ENCODE measurements at regions not wholly inside any gene's neighbourhood (a gene's known extent, or its start where the extent isn't known, plus 50 kb on each side); places are given as distances from the start of the nearest gene placed in this dataset.

DNA sequence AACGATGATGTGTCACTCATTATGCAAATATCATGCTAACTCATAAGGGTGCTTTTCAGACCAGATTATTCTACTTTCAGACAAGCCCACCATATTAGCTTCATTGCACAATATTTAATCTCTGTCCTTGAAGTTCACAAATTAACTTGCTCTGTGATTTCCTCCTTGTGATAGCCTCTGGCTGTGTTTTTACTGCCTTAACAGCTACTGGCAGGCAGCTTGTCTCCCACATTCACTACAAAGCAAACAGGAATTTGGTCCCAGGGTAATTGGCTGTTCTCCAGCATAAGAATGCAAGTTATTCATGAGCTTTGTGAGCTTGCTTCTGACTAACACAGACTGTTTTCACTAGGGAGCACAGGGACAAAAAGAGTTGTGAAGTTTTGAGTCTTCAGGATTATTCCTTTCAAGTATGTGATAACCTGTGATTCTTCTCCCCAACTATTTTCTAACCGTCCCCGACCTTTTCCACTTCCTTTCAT is 87.9 kb upstream of the HMCN1 start:
- DNase-seq (ENCODE audit: extremely low read depth in 1 of 2, low read depth in 1 of 2) = no peak

DNA sequence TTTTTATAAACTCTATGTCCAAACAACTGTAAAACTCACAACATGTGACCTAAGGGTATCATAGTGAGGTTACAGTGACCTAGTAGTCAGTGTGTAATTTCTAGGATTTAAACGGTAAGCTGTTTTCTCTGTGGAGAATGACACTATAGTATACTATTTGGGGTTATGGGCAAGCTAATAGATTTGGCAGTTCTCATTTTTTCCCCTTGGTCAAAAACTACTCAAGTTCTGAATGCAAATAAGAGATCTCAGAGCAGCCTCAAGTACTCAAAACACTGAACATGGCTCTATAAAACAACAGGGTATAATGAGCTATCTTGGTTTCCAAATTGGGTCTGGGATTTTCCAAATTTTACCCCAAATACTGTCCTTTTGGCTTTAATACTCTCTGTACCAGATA is 88.5 kb upstream of the HMCN1 start:
- no peak for DNase-seq (ENCODE audit: extremely low read depth in 1 of 2, low read depth in 1 of 2)

DNA sequence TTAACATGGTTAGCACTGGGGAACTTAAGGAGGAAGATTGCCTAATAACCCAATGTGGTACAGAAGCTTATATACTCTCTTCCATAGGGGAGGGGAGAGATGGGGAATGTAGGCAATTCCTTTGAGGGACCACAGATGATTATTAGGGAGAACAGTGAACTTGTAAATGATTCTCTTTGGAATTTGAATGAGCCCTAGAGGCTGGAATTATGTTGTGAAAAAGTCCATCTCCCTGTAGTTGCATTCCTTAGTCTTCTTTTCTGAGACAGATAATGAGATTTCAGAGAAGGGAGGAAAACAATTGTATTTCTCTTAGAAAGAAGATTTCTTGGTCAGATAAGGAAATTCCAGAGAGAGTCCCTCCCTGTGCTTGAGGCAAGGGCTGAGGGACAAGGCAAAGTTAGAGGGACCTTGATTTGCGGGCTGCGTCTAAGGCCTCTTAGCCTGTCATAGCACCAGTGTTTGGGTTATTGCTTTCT is 89.0 kb upstream of the HMCN1 start:
- DNase-seq (ENCODE audit: extremely low read depth in 1 of 2, low read depth in 1 of 2) = no peak

DNA sequence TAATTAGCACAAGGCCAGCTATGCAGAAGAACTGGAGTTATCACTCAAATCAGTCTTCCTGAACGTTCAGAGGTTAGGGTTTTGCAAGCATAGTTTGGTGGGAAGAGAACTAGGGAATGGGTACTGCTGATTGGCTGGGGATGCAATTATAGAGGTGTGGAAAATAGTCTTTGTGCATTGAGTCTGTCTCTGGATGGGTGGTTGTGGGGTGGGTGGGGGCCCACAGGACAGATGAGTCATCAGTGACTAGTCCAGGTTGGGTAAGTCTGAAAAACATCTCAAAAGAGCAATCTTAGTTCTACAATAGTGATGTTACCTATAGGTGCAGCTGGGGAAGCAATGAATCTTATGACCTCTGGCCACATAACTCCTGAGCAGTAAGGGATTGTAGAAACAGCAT is 89.7 kb upstream of the HMCN1 start:
- no peak for DNase-seq (ENCODE audit: extremely low read depth in 1 of 2, low read depth in 1 of 2)

DNA sequence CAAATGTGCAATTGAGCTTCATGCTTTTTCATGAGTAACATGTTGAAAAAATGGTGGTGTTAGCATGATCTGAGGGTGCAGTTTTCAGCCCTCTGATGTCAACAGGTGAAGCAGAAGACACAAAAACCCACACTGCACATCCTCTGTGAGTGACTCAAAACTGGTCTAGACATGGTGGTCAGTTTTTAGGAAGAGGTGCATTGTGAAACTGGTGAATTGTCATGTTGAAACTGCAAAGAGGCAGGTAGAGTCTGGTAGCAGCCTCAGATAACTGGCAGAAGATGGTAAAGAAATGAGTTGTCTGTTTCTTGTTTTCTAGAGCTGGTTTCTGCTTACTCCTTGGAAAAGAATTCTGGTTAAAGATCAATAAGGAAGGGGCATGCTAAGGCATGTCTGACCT is 97.3 kb upstream of the HMCN1 start:
- DNase-seq (ENCODE audit: extremely low read depth in 1 of 2, low read depth in 1 of 2) = peak; percentile 18 to 37

DNA sequence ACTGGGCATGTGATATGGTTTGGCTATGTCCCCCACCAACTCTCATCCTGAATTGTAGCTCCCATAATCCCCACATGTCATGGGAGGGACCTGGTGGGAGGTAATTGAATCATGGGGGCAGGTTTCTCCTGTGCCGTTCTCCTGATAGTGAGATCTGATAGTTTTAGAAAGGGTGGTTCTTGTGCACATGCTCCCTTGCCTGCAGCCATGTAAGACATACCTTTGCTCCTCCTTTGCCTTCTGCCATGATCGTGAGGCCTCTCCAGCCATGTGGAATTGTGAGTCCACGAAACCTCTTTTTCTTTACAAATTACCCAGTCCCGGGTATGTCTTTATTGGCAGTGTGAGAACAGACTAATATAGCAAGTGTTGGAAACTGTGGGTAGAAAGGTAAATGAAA is 99.5 kb upstream of the HMCN1 start:
- no peak for DNase-seq (ENCODE audit: extremely low read depth in 1 of 2, low read depth in 1 of 2)

DNA sequence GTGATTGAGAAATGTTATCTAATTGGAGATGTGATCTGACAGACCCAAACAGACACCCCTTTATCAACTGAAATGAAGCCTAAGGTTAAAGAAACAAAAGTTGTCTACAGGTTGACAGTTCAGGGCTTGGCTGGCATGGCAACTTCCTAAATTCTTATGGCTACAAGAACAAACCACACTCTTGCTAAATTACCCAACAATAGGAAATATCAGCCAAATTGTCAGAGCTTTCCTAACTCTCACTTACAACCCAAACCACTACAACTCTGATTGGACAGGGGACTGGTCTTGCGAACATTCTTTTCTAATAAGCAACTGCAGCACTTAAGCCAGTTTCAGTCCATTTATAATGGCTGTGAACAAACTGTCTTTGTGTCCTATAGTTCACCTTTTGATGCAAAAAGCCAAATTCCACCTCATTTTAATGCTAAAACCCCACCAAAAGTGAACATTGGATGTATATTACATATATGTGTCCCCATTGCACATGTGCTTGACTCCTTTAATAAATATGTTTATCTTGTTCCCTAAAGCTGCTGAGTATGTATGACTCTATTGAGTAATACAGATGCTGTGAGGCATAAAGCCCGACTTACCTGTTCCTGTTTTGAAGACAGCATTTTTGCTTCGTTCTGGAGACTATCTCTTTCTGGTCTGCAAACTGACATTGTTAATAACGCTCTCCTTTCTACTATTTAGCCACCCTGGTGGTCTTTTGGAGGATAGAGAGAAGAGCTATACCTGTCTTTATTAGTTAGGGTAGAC is 101.3 kb upstream of the HMCN1 start:
- no peak for DNase-seq (ENCODE audit: extremely low read depth in 1 of 2, low read depth in 1 of 2)

DNA sequence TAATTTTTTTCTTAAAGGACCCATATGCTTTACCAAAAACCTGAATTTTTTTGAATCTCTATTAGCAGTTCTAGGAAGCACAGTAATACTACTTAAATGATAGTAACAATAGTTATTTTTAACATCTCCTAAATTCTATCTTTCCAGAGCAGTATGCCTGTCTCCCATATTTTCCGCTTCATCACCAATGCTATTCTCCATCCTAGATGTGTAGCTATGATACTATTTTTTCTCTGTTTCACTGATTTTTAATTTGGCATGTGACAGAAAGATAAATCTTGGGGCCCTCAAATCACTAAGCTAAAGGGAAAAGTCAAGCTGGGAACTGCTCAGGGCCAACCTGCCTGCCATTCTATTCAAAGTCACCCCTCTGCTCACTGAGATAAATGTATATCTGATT is 102.3 kb upstream of the HMCN1 start:
- DNase-seq (ENCODE audit: extremely low read depth in 1 of 2, low read depth in 1 of 2) = no peak

DNA sequence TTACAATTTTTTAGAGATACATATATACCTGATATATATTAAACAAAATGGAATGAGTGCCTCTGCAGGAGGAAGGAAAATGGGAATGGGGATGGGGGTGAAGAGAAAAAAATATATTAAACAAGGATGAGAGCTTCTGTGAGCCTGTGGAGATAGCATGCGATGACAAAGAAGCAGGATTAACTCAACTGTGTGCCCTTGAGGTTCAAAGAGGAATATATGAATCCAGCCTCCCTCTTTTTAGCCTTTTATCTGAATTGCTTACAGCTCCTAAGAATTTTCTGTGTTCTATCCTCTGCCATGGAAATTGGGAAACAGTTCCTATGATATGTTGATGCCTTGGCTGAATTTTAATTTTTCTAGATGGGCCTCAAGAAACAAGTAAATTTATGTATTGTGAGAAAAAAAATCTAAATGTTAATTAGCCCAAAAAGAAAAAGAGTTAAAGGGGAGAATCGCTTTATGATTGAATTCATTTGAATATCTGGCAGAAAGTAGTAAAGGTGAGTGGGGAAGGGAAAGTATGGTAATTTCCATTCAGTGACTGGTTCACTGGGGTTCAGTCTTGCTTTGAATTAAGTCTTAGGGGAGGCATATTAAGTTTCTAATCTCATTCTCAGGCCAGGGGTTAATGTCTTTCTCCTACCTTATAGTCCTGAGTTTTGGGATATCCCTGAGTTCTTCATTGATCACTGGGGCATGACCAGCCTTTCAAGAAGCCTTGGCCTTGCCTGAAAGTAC is 106.3 kb upstream of the HMCN1 start:
- DNase-seq (ENCODE audit: extremely low read depth in 1 of 2, low read depth in 1 of 2) = no peak

DNA sequence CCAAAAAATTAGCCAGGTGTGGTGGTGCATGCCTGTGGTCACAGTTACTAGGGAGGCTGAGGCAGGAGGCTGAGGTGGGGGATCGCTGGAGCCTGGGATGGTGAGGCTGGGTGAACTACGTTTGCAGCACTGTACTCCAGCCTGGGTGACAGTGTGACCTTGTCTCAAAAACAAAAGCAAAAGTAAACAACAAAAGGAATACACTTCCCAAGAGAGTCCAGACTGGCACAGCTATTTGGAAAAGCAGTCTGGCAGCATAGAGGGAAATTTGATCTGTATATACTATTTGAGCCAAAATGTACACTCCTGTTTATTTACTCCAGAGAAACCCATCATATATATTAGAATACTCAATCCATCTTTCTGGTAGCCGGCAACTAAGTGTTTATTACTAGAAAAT is 107.0 kb upstream of the HMCN1 start:
- no peak for DNase-seq (ENCODE audit: extremely low read depth in 1 of 2, low read depth in 1 of 2)

DNA sequence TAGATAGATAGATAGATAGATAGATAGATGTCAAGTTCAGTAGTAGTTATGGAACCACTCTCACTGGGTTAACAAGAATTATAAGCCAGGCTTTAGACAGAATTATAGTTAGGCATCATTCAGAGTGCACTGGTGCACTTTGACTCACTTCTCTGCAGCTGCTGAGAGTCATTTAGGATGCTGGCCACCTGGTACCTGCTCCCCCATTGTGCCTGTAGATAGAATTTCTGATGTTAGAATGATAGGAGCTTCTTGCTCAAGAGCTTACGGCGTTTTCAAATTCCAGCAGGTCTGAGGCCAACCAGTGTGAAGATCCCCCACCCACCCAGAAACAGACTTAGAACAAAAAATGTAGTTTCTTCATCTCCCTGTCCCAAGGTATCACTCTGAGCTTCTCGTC is 107.8 kb upstream of the HMCN1 start:
- DNase-seq (ENCODE audit: extremely low read depth in 1 of 2, low read depth in 1 of 2) = no peak

DNA sequence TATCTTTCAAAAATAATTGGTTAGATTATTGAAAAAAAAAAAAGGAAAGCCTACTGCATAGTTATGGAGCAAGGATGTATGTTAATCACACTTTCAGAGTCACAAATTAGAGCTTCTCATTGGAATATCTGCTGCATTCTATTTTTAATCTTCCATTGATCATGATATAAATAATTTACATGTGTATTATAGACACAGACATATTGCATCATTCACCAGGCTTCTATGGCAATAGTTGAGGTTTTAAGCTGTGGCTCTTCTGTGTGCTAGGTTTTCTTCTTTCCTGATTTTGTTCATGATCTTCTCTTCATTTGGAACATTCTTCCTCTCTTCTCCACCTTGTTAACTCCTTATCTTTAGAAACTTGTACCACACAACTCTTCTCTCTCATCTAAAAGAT is 123.2 kb upstream of the HMCN1 start:
- DNase-seq (ENCODE audit: extremely low read depth in 1 of 2, low read depth in 1 of 2) = no peak

DNA sequence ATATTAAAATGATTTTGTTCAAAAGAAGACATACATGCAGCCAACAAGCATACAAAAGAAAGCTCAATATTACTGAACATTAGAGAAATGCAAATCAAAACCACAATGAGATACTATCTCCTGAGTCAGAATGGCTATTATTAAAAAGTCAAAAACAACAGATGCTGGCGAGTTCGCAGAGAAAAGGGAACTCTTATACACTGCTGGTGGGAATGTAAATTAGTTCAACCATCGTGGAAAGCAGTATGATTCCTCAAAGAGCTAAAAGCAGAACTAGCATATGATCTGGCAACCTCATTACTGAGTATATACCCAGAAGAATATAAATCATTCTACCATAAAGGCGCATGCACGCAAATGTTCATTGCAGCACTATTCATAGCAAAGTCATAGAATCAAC is 126.0 kb upstream of the HMCN1 start:
- no peak for DNase-seq (ENCODE audit: extremely low read depth in 1 of 2, low read depth in 1 of 2)

DNA sequence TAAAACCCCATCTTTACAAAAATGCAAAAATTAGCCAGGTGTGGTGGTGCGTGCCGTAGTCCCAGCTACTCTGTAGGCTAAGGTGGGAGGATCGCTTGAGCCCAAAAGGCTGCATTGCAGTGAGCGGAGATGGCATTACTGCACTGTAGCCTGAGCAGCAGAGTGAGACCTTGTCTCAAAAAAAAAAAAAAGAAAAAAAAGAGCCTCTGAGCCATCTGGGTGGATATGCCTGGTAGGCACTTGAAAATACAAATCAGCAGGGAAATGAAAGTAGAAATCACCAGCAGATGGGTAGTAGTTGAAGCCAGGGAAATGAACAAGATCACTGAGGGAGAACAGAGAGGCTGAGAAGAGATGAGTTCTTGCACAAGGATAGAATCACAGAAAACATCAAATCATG is 131.0 kb upstream of the HMCN1 start:
- no peak for DNase-seq (ENCODE audit: extremely low read depth in 1 of 2, low read depth in 1 of 2)

DNA sequence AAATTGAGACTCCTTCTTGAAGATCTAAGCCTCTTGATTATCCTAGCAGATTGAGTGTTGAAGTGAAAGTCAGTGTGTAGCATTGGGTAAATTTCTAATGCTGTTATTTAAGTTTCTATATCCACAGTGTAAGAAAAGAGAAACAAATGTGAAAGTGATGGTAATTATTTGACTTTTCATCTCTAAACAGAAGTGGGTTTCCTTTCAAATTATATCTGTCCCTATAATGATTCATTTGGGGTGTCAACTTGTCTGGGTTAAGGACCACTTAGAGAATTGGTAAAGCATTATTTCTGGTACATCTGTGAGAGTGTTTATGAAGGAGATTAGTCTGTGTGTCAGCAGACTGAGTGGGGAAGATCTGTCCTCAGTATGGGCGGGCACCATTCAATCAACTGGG is 133.0 kb upstream of the HMCN1 start:
- no peak for DNase-seq (ENCODE audit: extremely low read depth in 1 of 2, low read depth in 1 of 2)

DNA sequence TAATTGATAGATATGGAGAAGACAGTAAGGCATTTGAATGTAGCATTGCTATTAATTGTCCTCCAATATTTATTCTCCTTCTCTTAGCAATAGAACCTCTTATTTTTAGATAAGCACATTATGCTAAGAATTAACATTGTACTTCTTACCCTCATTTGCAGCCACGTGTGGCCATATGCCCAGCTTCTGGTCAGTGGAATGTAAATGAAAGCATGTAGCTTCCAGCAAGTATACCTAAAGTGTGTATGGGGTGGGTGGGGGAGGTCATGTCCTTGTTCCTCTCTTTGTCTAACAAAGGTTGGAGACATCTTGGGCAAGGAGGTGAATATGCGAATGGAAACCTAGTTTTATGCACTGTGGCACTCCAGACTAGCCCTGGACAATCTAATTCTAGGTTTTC is 133.6 kb upstream of the HMCN1 start:
- no peak for DNase-seq (ENCODE audit: extremely low read depth in 1 of 2, low read depth in 1 of 2)

DNA sequence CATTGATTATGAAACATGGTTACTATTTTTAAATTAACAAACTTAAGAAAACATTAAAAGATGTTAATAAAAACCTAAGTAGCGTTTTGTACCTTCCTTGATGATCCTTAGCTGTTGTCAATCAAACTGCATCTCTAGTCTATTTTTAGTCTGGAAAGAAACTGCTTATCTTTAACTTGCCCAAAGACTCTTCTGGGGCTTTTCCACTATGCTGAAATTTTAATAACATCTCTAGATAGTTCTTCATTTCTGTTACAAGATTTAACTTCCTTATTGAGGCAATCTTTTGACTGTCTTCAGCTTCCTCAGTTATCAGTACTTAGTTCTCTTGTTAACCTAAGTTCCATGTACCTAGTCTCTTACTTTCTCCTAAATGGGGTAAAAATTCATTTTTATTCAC is 135.9 kb upstream of the HMCN1 start:
- DNase-seq (ENCODE audit: extremely low read depth in 1 of 2, low read depth in 1 of 2) = no peak

DNA sequence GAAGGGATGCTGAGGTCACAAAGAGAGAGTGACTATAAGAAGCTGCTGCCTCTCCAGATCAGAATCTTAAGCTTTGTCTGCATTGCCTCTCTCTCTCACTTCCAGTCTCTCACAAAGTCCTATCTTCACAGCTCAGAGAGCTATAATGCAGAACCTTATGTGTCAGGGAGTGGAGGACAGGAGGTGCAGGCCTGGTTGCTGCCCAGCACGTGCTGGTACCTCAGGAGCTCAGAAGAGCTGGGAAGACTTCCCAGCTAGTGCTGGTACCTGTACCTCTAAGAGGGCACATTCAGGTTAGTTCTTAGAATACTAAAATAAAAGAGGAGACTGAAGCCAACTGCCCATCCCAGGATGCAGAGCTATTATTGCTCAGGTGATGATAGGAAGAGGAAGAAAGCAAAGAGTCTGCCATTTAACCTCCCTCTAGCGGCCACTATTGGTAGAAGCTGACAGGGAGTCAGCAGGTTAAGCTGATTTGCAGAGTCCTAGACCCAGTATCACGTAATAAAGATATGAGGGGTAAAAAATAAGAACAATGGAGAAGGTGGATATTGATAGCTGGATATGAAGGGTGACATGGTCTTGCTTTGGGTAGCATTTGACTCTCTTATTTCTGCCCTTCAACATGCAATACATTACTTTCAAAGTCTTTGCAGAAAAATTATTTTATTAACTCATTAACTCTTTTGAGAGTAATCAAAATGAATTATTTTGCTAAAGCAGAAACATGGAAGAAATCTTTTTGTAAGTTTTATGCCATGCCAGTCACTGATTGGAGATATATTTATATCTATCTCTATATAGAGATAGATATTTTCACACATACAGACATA is 138.1 kb upstream of the HMCN1 start:
- peak in 1 of 2 donors; percentile 12 for DNase-seq (ENCODE audit: extremely low read depth in 1 of 2, low read depth in 1 of 2)

DNA sequence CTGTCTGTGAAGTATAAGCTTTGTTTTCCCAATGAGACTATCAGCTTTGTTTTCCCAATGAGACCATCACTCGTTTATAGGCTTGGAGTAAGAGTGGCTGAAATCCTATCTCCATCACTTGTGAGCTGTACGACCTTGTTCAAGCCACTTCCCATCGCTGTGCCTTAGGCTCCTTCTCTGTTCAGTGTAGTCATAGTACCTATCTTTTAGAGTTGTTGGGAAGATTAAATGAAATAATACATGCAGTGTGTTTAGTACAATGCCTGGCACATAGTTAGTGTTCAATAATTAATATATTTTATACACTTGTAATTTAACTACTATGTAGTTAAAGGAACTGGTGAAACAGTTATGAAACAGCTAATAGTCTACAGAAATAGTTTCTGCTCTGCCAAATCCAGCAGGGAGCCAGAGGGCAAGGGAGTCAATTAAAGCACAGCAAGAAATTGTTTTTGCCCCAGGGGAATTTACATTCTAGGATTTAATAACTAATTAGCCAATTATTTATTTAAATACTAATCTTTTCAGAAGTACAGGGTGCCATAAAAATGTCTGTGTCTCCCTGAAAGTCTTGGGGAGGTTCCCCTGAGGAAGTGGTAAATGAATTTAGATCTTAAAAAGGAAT is 139.3 kb upstream of the HMCN1 start:
- DNase-seq (ENCODE audit: extremely low read depth in 1 of 2, low read depth in 1 of 2) = no peak

DNA sequence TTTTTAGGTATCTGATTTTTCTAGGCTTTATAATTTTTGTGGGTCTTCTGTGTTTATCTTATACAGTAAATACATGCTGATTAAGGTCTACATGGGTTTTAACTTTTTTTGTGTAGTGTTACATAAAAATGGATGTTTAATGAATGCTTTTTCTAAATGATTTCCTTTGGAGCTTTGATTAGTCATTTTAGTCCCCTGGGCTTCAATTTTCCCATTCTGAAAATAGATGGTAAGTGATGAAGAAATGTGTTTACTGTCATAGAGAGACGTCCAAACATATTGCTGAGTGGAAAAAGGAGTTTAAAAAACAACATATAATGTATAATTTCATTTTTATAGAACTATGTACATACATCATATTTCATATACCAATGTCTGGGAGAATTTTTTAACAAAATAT is 140.9 kb upstream of the HMCN1 start:
- no peak for DNase-seq (ENCODE audit: extremely low read depth in 1 of 2, low read depth in 1 of 2)

DNA sequence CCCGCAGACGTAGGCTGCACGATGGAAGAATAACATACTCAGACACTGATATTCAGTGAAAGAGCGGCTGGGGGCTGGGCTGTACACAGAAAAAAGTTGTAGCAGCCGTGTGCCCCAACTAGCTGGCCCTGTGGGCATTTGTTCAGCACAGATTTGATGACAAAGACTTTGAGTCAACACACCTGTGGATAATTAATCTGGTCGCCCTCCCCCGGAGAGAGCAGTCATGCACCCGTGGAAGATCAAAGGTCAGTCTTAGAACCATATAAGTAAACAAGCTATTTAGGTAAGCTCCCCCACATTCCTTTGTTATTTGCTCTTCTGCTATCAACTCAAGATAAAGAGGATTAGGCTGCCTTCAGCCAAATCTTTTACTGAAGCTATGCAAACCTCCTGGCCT is 148.4 kb upstream of the HMCN1 start:
- DNase-seq (ENCODE audit: extremely low read depth in 1 of 2, low read depth in 1 of 2) = no peak
